Stromal cell of bone marrow (primary cell): ENCODE measurements at regions not wholly inside any gene's neighbourhood (a gene's known extent, or its start where the extent isn't known, plus 50 kb on each side); places are given as distances from the start of the nearest gene placed in this dataset.

Experiments used
- DNase-seq: peaks from one replicate; pipeline ENCODE4 v3.0.0-alpha.2; 2012; ENCODE audit warnings: low read depth

DNA sequence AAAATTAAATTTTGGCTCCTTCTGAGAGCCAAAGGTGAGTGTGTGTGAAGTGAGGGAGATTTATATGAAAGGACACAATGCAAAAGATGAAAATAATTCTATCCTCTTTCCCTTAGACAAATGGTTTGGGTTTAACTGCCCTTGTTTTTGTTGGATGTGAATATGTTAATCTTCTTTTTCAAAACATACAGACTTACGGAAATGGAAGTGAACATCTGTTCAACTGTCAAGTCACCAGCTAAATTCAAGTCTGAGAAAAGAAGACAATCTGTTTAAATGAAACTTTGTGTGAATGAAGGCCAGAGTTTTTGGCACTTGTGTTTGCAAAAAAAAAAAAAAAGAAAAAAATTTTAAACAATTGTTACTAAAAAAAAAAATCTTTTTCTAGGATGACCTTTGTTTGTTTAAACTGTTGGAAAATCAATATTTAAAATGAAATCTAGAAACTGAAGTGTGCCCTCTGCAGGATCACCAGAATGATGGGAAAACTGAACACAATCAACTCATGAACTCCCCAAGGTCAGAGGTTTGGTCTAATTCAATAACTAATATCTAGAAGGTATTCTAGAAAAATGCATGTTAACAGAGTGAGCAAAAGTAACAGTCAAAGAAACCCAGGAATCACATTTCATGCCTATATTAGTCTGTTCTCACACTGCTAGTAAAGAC is 448.8 kb downstream of the FLRT2 start:
- DNase-seq: no peak

DNA sequence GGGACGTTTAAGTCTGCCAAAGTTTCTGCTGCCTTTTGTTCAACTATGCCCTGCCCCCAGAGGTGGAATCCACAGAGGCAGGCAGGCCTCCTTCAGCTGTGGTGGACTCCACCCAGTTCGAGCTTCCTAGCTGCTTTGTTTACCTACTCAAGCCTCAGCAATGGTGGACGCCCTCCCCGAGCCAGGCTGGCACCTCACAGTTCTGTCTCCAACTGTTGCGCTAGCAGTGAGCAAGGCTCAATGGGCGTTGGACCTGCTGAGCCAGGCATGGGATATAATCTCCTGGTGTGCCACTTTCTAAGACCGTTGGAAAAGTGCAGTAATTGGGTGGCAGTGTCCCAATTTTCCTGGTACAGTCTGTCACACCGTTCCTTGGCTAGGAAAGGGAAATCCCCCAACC is 444.7 kb downstream of the FLRT2 start:
- DNase-seq: no peak

DNA sequence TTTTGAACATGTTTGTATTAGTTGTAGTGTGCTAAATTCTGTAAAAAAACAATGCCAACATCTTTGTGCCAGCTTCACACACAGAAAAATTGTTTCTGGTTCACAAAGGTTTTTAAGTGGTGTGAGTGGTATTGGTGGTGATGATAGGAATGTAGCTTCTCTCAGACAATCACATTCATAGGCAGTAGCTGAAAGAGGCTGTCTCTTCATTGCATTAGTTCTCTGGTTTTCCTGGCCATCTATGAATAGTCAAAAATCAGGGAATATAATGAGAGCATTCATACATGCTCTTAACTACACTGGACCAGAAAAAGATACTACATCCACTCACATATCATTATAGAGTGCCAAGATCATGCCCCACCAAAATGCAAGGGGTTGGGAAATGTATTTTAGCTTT is 433.5 kb downstream of the FLRT2 start:
- no peak for DNase-seq

GRCh38 chr14:85960756-85961155 is 430.8 kb downstream of the FLRT2 start:
- DNase-seq: no peak

- no peak for DNase-seq
Measured at GRCh38 chr14:85959063-85959462, 429.1 kb downstream of the FLRT2 start.

- DNase-seq: no peak
Measured at GRCh38 chr14:85958069-85958468, 428.1 kb downstream of the FLRT2 start.

GRCh38 chr14:85953265-85953664 is 423.3 kb downstream of the FLRT2 start:
- DNase-seq: no peak

DNA sequence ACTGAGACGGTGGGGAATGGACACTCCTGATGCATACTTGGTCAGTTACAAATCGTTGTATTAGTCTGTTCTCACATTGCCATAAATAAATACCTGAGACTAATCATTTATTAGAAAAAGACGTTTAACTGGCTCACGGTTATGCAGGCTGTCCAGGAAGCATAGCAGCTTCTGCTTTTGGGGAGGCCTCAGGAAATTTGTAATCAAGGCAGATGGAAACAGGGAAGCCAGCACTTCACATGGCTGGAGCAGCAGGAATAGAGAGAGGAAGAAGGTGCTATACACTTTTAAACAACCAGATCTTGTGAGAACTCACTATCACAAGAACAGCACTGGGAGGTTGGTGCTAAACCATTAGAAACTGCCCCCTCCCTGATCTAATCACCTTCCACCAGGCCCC is 418.2 kb downstream of the FLRT2 start:
- no peak for DNase-seq

GRCh38 chr14:85947461-85948139 is 417.7 kb downstream of the FLRT2 start:
- DNase-seq: no peak

- DNase-seq: no peak
Measured at GRCh38 chr14:85943192-85943591, 413.2 kb downstream of the FLRT2 start.

- DNase-seq: no peak
Measured at GRCh38 chr14:85934886-85935254, 404.9 kb downstream of the FLRT2 start.

DNA sequence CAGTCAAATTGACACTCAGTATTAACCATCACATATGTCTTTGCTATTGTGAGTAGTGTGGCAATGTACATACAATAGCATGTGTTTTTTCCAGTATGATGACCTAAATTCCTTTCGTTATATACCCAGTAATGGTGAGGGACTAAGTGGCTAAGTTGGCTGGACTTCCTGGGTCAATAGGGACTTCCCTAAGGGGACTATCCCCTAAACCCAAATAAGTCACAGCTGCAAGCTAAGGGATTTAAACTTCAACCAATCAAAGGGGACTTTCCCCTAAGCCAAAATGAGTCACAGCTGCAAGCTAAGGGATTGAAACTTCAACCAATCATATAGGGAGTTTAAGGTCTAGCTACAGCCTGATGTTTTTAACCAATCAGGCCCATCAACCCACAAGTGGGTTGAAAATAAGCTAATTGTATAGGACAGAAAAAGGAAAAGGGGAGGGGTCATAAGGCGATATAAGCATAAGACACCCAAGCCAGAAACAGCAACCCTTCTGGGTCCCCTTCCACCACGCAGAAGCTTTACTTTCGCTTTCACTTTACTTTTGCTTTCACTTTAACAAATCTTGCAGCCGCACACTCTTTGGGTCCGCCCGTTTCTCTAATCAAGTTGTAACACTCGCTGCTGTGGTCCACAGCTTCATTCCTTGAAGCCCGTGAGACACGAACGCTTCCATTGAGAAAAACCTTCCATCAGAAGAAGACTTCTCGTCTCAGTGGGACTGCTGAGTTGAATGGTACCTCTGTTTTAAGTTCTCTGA is 404.4 kb downstream of the FLRT2 start:
- DNase-seq: peak; percentile 6

GRCh38 chr14:85921241-85921640 is 391.3 kb downstream of the FLRT2 start:
- DNase-seq: no peak

- no peak for DNase-seq
Measured at GRCh38 chr14:85917716-85918115, 387.8 kb downstream of the FLRT2 start.

DNA sequence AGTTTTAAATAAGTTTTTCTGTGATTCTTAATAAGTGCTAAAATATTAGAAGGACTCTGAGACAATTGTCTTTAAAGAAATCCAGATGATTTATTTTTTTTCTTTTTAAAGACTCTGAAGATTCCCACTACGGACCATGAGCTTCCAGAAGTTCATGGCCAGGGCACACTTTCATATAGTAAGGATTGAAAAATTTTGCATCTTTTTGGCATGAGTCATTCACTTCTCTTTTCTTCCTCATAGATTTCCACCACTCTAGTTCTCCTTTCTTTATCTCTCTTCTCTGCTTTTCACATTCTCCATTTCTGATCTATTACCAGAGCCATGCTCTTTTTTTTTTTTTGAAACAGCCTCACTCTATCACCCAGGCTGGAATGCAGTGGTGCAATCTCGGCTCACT is 385.8 kb downstream of the FLRT2 start:
- DNase-seq: no peak

DNA sequence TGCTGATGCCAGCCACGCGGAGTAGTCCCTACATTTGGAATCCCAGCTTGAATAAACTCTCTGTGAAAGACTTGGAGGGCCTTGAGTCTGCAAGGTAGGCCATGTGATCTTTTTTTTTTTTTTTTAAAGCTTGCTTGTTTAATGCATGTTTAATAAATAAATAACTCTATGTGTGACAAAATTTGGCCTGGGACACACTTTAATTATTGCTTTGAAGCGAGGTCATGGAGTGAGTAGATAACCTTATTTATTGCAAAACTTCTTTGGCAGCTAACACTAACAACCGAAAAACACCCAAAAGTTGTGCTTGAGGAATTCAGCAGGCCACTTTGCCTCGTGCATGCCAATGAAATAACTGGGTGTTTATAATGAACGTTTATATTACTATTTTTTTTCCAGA is 382.2 kb downstream of the FLRT2 start:
- DNase-seq: no peak

GRCh38 chr14:85911044-85911443 is 381.1 kb downstream of the FLRT2 start:
- no peak for DNase-seq

GRCh38 chr14:85909581-85909980 is 379.6 kb downstream of the FLRT2 start:
- peak; percentile 17 for DNase-seq

GRCh38 chr14:85907536-85907935 is 377.6 kb downstream of the FLRT2 start:
- DNase-seq: no peak

- DNase-seq: no peak
Measured at GRCh38 chr14:85897808-85898207, 367.9 kb downstream of the FLRT2 start.

DNA sequence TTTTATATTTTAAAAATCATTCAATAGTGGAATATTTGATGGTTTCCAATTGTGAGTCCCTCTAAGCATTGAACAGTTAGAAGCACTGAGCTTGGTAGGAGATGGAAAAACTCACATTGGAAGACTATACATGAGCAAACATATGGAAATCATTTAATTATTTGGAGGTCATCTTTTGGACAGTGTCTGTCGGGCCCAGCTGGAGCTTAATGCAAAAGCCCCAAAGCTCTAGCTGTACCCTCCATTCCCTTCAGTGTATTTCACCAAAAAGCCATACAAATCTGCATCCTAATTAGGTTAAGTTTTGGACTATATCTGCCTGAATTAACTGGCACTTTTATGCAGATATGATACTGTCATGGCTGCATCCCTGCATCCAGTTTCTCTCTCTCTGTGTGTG is 365.7 kb downstream of the FLRT2 start:
- DNase-seq: no peak

DNA sequence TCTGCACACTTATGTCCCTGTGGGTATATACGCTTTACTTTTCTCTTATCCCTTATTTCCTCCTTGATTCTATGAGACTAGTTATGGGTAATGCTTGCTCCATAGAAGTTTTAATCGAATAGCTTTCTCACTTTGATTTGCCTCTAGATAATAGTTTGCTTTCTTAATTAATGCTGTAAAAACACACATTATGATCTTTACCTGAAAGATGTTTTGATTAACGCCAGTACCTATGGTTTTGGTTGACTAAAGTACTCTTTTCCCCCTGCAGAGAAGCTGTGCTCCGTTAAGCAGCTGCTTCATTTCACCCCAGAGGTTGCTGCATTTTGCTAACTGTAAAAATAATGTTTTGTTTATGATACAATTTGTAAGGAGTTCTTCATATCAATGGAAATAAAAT is 362.3 kb downstream of the FLRT2 start:
- no peak for DNase-seq

- DNase-seq: no peak
Measured at GRCh38 chr14:85883966-85884365, 354.0 kb downstream of the FLRT2 start.
